HCT116 (cell line): ENCODE measurements at regions not wholly inside any gene's neighbourhood (a gene's known extent, or its start where the extent isn't known, plus 50 kb on each side); places are given as distances from the start of the nearest gene placed in this dataset.

Source experiments
- ATAC-seq: fragments of 200-7000 bp; cut with Tn5 transposase; 2 replicates; pipeline ENCODE4 v1.9.1; 2020; ENCODE audit warnings: mild to moderate bottlenecking, moderate library complexity
- BruUV-seq: library from RNA; stranded (reverse); fragments of 400-500 nt; replicated peaks from 2 replicates; lab custom pipeline; 2021; lab: Mats Ljungman, UMichigan
- CTCF ChIA-PET: fragments of 300-600 bp; sonication (Branson Sonifier 250); formaldehyde crosslinking; loops from one replicate; lab custom pipeline; 2021; ENCODE audit warnings: antibody characterized with exemption; lab: Charles Lee
- POLR2A ChIA-PET: fragments of 300-600, 350-600 bp; sonication (Branson Sonifier 250); formaldehyde crosslinking; loops from one replicate; lab custom pipeline; 2021; ENCODE audit warnings: antibody characterized with exemption; lab: Charles Lee
- RAD21 ChIA-PET, 2 experiments: fragments of 300-600 bp; sonication (Branson Sonifier 250); formaldehyde crosslinking; loops; one replicate each; lab custom pipeline; 2023; ENCODE audit warnings: low total read pairs in 2 of 2; ENCODE audit not compliant: uncharacterized antibody in 2 of 2, unreplicated experiment in 2 of 2, low non-redundant PET in 1 of 2; lab: Charles Lee
- DNase-seq: peaks from one replicate; pipeline ENCODE4 v3.0.0-alpha.2; 2010; ENCODE audit warnings: low read depth, low spot score
- H2AFZ ChIP-seq: fragments of 200-600 bp; shearing (Covaris generic), sonication (generic); 2 replicates; pipeline ENCODE4 v1.6.1; 2017; ENCODE audit warnings: low read depth, mixed run types, mixed read lengths, antibody characterized with exemption, low read length; ENCODE audit not compliant: poor library complexity, severe bottlenecking
- H3K27ac ChIP-seq: 2 replicates; pipeline ENCODE4 v1.5.1; 2012; ENCODE audit warnings: low read depth, low read length
- H3K27me3 ChIP-seq: fragments of 200-600 bp; sonication (generic); 2 replicates; pipeline ENCODE4 v1.6.1; 2016; ENCODE audit warnings: mixed run types, low read length, mixed read lengths; ENCODE audit not compliant: insufficient read depth
- H3K36me3 ChIP-seq, 2 experiments: fragments of 200-500 bp in 1 of 2; fragments of 200-600 bp in 1 of 2; sonication (Bioruptor generic) in 1 of 2; sonication (generic) in 1 of 2; 2 replicates each; pipeline versions ENCODE4 v1.5.1 to v1.6.1; 2014 to 2016; ENCODE audit warnings: low read length in 2 of 2, inconsistent platforms in 1 of 2, mixed read lengths in 1 of 2, mixed run types in 1 of 2; ENCODE audit not compliant: insufficient read depth in 2 of 2, control insufficient read depth in 1 of 2
- H3K4me1 ChIP-seq, 2 experiments: fragments of 200-600 bp in 1 of 2; sonication (generic) in 1 of 2; 2 replicates each; pipeline versions ENCODE4 v1.5.1 to v1.6.1; 2012 to 2017; ENCODE audit warnings: low read length in 2 of 2, inconsistent platforms in 1 of 2, mild to moderate bottlenecking in 1 of 2, mixed read lengths in 1 of 2, mixed run types in 1 of 2, moderate library complexity in 1 of 2; ENCODE audit not compliant: insufficient read depth in 2 of 2, control insufficient read depth in 1 of 2
- H3K4me2 ChIP-seq: fragments of 200-600 bp; sonication (generic); 2 replicates; pipeline ENCODE4 v1.6.1; 2017; ENCODE audit warnings: mixed run types, low read length, mixed read lengths
- H3K4me3 ChIP-seq, 2 experiments: fragments of 200-600 bp in 1 of 2; sonication (generic) in 1 of 2; replicated peaks in 1 of 2; 2 replicates each; pipeline ENCODE4 v1.5.1; 2011 to 2016; ENCODE audit warnings: low read length in 2 of 2, control low read depth in 1 of 2, low read depth in 1 of 2, mild to moderate bottlenecking in 1 of 2, mixed read lengths in 1 of 2, mixed run types in 1 of 2
- H3K79me2 ChIP-seq: fragments of 200-600 bp; sonication (generic); 2 replicates; pipeline ENCODE4 v1.6.1; 2017; ENCODE audit warnings: mild to moderate bottlenecking, mixed run types, low read length, moderate library complexity, mixed read lengths; ENCODE audit not compliant: insufficient read depth
- H3K9ac ChIP-seq: fragments of 200-600 bp; sonication (generic); 2 replicates; pipeline ENCODE4 v1.6.1; 2016; ENCODE audit warnings: low read length, mixed read lengths
- H3K9me2 ChIP-seq: fragments of 200-600 bp; sonication (generic), shearing (Covaris generic); 2 replicates; pipeline ENCODE4 v1.6.1; 2017; ENCODE audit warnings: mixed run types, mild to moderate bottlenecking, moderate library complexity; ENCODE audit not compliant: insufficient read depth
- H3K9me3 ChIP-seq, 2 experiments: fragments of 200-500 bp in 1 of 2; fragments of 200-600 bp in 1 of 2; sonication (Bioruptor generic) in 1 of 2; sonication (generic) in 1 of 2; 2 replicates each; pipeline ENCODE4 v1.6.1; 2014 to 2017; ENCODE audit warnings: low read length in 2 of 2, mixed read lengths in 2 of 2, inconsistent platforms in 1 of 2, low read depth in 1 of 2, mild to moderate bottlenecking in 1 of 2, mixed run types in 1 of 2, moderate library complexity in 1 of 2; ENCODE audit not compliant: control insufficient read depth in 1 of 2, insufficient read depth in 1 of 2
- H4K20me1 ChIP-seq: fragments of 200-600 bp; sonication (generic), shearing (Covaris generic); 2 replicates; pipeline ENCODE4 v1.6.1; 2017; ENCODE audit warnings: mixed run types, mild to moderate bottlenecking, moderate library complexity; ENCODE audit not compliant: insufficient read depth
- CBX3 ChIP-seq: IDR thresholded peaks from 2 replicates; pipeline ENCODE4 v1.6.1; 2012; ENCODE audit warnings: low read depth
- CEBPB ChIP-seq: IDR thresholded peaks from 2 replicates; pipeline ENCODE4 v1.6.1; 2012; ENCODE audit warnings: low read depth
- EGR1 ChIP-seq: IDR thresholded peaks from 2 replicates; pipeline ENCODE4 v1.6.1; 2012; ENCODE audit warnings: low read depth
- EZH2phosphoT487 ChIP-seq: fragments of 200-600 bp; IDR thresholded peaks from 2 replicates; pipeline ENCODE4 v1.6.1; 2018; ENCODE audit warnings: antibody characterized with exemption, borderline replicate concordance
- FOSL1 ChIP-seq: IDR thresholded peaks from 2 replicates; pipeline ENCODE4 v1.6.1; 2012; ENCODE audit warnings: low read depth
- JUND ChIP-seq: IDR thresholded peaks from 2 replicates; pipeline ENCODE4 v1.6.1; 2012
- POLR2A ChIP-seq: IDR thresholded peaks from 2 replicates; pipeline ENCODE4 v1.7.0; 2011; ENCODE audit warnings: borderline replicate concordance; ENCODE audit not compliant: insufficient read depth, insufficient read length; ENCODE audit errors: extremely low read depth
- REST ChIP-seq: IDR thresholded peaks from 2 replicates; pipeline ENCODE4 v1.6.1; 2012; ENCODE audit warnings: low read depth
- SP1 ChIP-seq: IDR thresholded peaks from 2 replicates; pipeline ENCODE4 v1.6.1; 2012; ENCODE audit warnings: low read depth
- SRF ChIP-seq: IDR thresholded peaks from 2 replicates; pipeline ENCODE4 v1.6.1; 2012; ENCODE audit warnings: low read depth
- ZFX ChIP-seq: fragments of 450-650 bp; IDR thresholded peaks from 2 replicates; pipeline ENCODE4 v1.6.1; 2017
- intact Hi-C: fragments of 100-400 bp; cut with micrococcal nuclease; formaldehyde crosslinking; loops from 2 replicates; pipeline ENCODE4 v1.10.0; 2022
- TF ChIP-seq, protein P1 (sequence below): IDR thresholded peaks from 2 replicates; pipeline ENCODE4 v1.6.1; 2012

DNA sequence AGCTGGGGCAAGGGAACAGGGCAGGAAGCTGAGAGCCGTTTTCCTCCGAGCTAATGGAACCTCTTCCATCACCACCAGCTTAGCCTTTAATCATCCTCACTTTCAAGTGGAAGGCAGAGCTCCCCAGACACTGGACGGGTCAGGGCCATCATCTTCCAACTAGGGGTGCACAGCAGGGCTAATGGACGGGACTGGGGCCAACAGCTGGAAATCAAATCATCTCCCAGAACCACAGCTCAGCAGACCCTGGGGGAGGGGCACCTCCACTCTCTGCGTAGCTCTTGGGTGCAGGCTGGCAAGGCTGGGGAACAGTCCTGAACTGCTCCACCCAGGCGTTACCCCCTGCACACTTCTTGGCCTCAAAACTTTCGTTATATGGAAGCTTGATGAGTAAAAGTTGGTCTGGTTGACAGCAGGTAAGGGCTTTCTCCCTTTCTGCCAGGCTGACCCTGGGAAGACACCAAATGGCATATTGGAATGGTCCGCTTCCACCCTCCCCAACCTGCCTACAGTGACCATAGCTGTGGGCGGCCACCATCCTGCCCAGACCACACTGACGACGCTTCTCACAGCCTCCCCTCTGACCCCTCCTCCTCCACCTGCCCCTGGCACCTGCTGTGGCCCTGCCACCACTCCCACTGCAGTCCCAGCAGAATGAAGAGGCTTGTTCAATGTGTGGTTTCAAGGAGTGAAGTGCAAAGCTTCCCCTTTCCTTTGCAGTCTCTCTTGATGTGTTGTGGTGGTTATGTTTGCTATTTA is 51.7 kb upstream of the RET start:
- BruUV-seq: no TSS peak
- no peaks in the 10 kb centered on the region; the same call in 1 of the 2 replicates for H3K27me3 ChIP-seq
- intact Hi-C loops: no loop called here
- ChIA-PET CTCF (no interaction called here), RAD21 (no interaction called here), POLR2A (no interaction called here)
- no peaks in the 10 kb centered on the region for H3K36me3 ChIP-seq
- DNase-seq (no peak), ATAC-seq (no peak)
- H3K27ac ChIP-seq: no peak overlapping the region
- no peaks in the 10 kb centered on the region for H3K9me2 ChIP-seq
- TF ChIP-seq ZFX (no peak), FOSL1 (no peak), CEBPB (no peak), EGR1 (no peak), REST (no peak), EZH2phosphoT487 (no peak), POLR2A (no peak), CBX3 (no peak), SP1 (no peak), SRF (no peak), JUND (no peak)
- TF ChIP-seq, protein P1, sequence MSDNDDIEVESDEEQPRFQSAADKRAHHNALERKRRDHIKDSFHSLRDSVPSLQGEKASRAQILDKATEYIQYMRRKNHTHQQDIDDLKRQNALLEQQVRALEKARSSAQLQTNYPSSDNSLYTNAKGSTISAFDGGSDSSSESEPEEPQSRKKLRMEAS: no peak
- no peaks in the 10 kb centered on the region for H4K20me1 ChIP-seq
- H3K4me3 ChIP-seq: no peak overlapping the region
- H3K4me2 ChIP-seq: no peak overlapping the region
- H3K9ac ChIP-seq: no peak overlapping the region
- H3K79me2 ChIP-seq: no peaks in the 10 kb centered on the region
- H2AFZ ChIP-seq: no peak overlapping the region
- H3K9me3 ChIP-seq: no peaks in the 10 kb centered on the region
- no peaks in the 10 kb centered on the region for H3K4me1 ChIP-seq
